ENCODE measurements at regions not wholly inside any gene's neighbourhood (a gene's known extent, or its start where the extent isn't known, plus 50 kb on each side); places are given as distances from the start of the nearest gene placed in this dataset.

DNA sequence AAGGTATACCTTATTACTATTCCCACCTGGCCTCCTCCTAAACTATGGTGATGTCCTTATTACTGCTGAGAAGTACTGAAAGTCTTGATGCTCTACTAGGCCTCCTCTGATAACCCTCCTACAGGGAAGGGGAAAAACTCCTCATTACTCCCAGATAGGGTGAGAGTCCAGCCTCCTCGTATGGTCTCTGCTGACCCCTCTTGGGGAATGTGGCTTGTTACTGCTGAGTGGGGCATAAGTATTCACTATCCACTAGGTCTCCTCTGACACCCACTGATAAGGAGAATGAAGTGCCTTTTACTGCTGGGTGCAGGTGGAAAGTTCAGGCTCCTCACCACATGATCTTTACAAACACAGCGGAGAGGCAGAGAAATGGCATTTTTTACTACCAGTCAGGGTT is 222.9 kb downstream of the CHRM2 start:
- TF ChIP-seq, protein P1, sequence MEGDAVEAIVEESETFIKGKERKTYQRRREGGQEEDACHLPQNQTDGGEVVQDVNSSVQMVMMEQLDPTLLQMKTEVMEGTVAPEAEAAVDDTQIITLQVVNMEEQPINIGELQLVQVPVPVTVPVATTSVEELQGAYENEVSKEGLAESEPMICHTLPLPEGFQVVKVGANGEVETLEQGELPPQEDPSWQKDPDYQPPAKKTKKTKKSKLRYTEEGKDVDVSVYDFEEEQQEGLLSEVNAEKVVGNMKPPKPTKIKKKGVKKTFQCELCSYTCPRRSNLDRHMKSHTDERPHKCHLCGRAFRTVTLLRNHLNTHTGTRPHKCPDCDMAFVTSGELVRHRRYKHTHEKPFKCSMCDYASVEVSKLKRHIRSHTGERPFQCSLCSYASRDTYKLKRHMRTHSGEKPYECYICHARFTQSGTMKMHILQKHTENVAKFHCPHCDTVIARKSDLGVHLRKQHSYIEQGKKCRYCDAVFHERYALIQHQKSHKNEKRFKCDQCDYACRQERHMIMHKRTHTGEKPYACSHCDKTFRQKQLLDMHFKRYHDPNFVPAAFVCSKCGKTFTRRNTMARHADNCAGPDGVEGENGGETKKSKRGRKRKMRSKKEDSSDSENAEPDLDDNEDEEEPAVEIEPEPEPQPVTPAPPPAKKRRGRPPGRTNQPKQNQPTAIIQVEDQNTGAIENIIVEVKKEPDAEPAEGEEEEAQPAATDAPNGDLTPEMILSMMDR (IDR thresholded peaks at IDR 0.05; ENCODE audit: low read depth, low read length, poor library complexity, severe bottlenecking): no peak
- TF ChIP-seq EZH2phosphoT487 (IDR thresholded peaks at IDR 0.05; ENCODE audit: borderline replicate concordance, low read length): no peak

All from DOHH2 (cell line).